GM10266 (cell line): ENCODE measurements at regions not wholly inside any gene's neighbourhood (a gene's known extent, or its start where the extent isn't known, plus 50 kb on each side); places are given as distances from the start of the nearest gene placed in this dataset.

Experiments
- DNase-seq: peaks from one replicate; pipeline ENCODE4 v3.0.0; 2012; ENCODE audit errors: extremely low spot score
- CTCF ChIP-seq: IDR thresholded peaks from 2 replicates; pipeline ENCODE4 v1.5.1; 2012; ENCODE audit warnings: mild to moderate bottlenecking, low read depth; ENCODE audit not compliant: control insufficient read depth, insufficient read depth; ENCODE audit errors: missing control alignments

- no peak for DNase-seq
Observed at GRCh38 chr3:66152336-66152735, 68.5 kb upstream of the SLC25A26 start.

GRCh38 chr3:66150977-66151376 lies 69.8 kb upstream of the SLC25A26 start:
- TF ChIP-seq CTCF = no peak
- DNase-seq = no peak

More at GRCh38 chr3:66152336-66152735, 68.5 kb upstream of the SLC25A26 start:
- TF ChIP-seq CTCF = no peak

- no peak for DNase-seq
- TF ChIP-seq CTCF = no peak
Observed at GRCh38 chr3:66149269-66149668, 71.5 kb upstream of the SLC25A26 start.

- no peak for DNase-seq
- no peak for TF ChIP-seq CTCF
Observed at GRCh38 chr3:66145408-66145733, 75.4 kb upstream of the SLC25A26 start.

- no peak for DNase-seq
- TF ChIP-seq CTCF = no peak
Observed at GRCh38 chr3:66144568-66145407, 76.0 kb upstream of the SLC25A26 start.

GRCh38 chr3:66142079-66142478 lies 78.7 kb upstream of the SLC25A26 start:
- DNase-seq = no peak
- no peak for TF ChIP-seq CTCF

DNA sequence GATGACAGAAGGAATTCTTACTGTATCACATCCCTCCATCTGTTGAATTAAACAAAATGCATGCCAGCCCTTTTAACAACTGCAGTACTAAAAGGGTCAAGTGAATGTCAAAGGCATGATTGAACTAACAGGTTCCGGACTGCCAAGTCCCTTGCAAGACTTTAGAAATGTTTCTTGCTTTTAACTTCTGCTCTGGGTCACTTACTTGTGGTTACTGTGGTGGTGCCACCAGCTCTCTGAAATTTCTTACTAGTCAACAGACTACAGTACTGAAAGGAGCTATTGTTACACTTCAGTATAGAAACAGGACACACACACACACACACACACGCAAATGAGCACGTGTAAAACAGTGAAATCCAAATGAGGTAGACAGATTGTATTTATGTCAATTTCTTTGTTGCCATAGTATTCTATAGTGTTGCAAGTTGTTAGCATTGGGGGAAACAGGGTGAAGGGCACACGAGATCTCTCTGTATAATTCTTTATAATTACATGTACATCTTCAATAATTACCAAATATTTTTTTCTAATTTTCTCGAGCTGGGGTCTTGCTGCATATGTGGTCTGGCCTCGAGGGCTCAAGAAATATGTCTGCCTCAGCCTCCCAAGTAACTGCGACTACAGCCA lies 79.9 kb upstream of the SLC25A26 start:
- DNase-seq = no peak
- no peak for TF ChIP-seq CTCF
